NCI-H1092 (cell line): ENCODE measurements at regions not wholly inside any gene's neighbourhood (a gene's known extent, or its start where the extent isn't known, plus 50 kb on each side); places are given as distances from the start of the nearest gene placed in this dataset.

Experiments
- DNase-seq: peaks from one replicate; lab custom pipeline; 2025; lab: John Stamatoyannopoulos, UW

DNA sequence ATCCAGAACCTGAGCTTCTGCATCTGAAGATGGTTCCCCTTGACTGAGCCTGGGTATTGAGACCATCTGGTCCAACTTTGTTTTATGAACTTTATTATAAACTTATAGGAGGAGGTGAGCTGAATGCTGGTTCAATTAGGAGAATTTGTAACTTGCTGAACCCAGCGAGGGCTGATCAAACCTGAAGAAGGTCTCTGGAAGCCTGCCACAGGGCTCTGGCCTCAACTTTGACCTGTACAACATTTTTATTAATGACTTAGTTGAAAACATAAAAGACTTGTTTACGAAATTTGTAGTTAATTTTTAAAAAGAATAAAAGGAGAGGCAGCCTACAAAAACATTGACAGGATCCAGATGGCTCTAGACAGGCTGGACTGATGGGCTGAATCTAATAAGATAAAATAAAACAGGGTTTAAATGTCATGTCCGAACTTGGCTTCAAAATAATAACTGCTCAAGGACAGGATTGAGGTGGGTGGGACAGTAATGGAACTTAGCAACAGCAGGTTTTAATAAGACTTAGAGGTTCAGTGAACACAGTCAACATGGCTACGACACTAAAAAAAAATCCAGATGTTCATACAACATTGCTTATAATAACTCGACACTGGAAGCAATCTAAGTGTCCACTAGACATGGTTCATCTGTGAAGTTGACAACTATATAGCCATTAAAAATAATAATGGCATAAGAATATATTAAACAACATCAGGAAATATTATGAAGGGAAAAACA is 53.4 kb upstream of the GJB5 start:
- DNase-seq: no peak
